ENCODE measurements at regions not wholly inside any gene's neighbourhood (a gene's known extent, or its start where the extent isn't known, plus 50 kb on each side); places are given as distances from the start of the nearest gene placed in this dataset.
A peak's percentile ranks its signal among the peaks of the same experiment; 100 is the strongest.

DNA sequence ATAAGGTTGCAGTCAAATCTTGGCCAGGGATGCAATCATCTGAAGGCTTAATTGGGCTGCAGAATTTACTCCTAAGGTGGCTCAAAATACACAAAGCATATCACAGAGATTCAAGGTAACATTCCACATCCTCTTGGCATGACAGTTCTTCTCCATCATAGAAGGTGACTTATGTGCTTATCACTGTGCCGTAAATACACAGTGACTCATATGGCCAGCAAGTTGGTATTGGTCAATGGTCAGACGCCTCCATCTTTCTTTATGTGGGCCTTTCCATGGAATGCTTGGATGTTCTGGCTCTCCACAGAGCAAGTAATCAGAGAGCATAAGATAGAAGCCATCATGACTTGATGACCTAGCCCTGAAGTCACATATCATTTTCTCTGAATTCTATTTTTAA is 168.8 kb upstream of the ST8SIA2 start:
- no peak overlapping the region for H3K4me3 Mint-ChIP-seq
- no peak overlapping the region for H3K27ac Mint-ChIP-seq
- no peaks in the 10 kb centered on the region for H3K9me3 Mint-ChIP-seq
- H3K4me1 Mint-ChIP-seq: no peaks in the 10 kb centered on the region
- peaks cover 12% of the 10 kb centered on the region for H3K27me3 Mint-ChIP-seq
- H3K36me3 Mint-ChIP-seq: no peaks in the 10 kb centered on the region
- no peak for ATAC-seq

DNA sequence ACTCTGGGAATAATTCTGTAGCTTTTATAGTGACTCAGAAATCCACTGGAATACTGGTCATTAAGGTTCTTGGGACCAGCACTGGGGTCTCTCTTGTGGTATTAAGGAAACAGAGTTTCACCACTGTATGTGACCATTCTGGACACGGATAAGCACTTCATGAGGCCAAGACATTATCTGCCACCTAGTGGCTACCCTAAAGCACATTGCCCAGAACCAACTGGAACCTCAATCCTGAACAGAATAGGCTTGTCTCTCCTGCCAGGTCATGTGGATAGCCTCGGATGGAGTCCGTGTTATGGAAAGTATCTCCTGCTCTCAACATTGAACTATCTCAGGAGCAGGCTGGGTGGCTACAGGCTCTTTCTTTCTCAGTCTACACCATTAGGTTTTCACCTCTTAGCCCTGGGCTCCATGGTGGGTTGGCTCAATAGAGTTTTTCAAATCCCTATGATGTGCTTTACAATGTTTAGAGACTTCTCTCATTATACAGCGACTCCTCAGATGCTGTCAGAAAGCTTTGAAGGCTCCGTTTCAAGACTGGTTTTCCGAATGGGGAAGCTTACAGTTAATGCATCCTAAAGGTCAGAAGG is 167.6 kb upstream of the ST8SIA2 start:
- Mint-ChIP-seq H3K27me3 (peaks cover 20% of the 10 kb centered on the region), H3K4me1 (no peaks in the 10 kb centered on the region), H3K9me3 (no peaks in the 10 kb centered on the region), H3K27ac (no peak overlapping the region), H3K36me3 (no peaks in the 10 kb centered on the region), H3K4me3 (no peak overlapping the region)
- ATAC-seq: peak; percentile 51

DNA sequence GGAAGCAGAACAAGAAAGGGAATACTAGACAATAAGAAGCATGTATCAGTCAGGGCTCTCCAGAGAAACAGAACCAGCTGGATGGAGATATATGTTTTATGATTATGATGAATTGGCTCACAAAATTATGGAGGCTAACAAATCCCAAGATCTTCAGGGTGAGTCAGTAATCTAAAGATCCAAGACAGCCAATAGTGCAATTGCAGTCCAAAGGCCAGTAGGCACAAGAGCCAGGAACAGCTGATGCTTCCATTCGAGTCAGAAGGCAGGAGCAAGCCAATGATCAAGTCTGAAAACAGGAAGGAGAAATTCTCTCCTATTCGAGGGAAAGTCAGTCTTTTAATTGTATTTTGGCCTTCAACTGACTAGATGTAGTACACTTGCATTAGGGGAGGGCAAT is 164.9 kb upstream of the ST8SIA2 start:
- H3K4me1 Mint-ChIP-seq: no peaks in the 10 kb centered on the region
- H3K36me3 Mint-ChIP-seq: no peaks in the 10 kb centered on the region
- H3K9me3 Mint-ChIP-seq: no peaks in the 10 kb centered on the region
- H3K27ac Mint-ChIP-seq: no peak overlapping the region
- H3K27me3 Mint-ChIP-seq: peaks cover 38% of the 10 kb centered on the region
- ATAC-seq: no peak
- no peak overlapping the region for H3K4me3 Mint-ChIP-seq

DNA sequence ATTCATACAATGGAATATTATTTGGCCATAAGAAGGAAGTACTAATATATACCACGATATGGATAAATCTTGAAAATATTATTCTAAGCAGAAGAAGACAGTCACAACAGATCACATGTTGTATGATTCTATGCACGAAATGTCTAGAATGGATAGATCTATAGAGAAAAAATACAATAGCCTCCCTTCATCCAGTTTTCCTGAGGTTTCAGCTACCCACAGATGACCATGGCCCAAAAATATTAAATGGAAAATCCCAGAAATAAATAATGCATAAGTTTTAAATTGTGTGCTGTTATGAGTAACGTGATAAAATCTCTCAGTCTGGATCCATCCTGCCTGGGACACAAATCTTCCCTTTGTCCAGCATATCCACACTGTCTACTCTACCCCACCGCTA is 162.2 kb upstream of the ST8SIA2 start:
- no peak overlapping the region for H3K27ac Mint-ChIP-seq
- ATAC-seq: no peak
- peaks cover 44% of the 10 kb centered on the region for H3K27me3 Mint-ChIP-seq
- H3K4me3 Mint-ChIP-seq: no peak overlapping the region
- no peaks in the 10 kb centered on the region for H3K4me1 Mint-ChIP-seq
- H3K36me3 Mint-ChIP-seq: no peaks in the 10 kb centered on the region
- peaks cover 7% of the 10 kb centered on the region for H3K9me3 Mint-ChIP-seq

DNA sequence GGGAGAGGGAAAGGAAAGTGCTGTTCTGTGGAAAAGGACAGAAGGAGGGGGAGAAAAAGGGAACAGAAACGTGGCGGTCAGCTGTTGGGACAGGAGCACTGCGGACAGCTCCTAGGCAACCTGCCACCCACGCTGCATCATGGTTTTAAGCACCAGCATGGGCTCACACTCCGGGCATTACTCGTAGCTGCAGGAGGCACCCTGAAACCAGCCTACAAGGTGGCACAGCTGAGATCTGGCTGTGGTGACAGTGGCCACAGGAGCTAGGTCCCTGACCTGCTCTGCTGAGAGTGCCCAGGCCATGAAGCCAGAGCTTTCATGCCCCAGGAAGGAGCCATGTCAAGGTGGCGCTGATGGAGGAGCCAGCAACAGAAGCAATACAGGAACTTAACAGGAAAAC is 161.4 kb upstream of the ST8SIA2 start:
- Mint-ChIP-seq H3K36me3 (no peaks in the 10 kb centered on the region), H3K4me3 (no peak overlapping the region), H3K9me3 (peaks cover 7% of the 10 kb centered on the region), H3K27me3 (peaks cover 44% of the 10 kb centered on the region), H3K27ac (no peak overlapping the region), H3K4me1 (no peaks in the 10 kb centered on the region)
- no peak for ATAC-seq

DNA sequence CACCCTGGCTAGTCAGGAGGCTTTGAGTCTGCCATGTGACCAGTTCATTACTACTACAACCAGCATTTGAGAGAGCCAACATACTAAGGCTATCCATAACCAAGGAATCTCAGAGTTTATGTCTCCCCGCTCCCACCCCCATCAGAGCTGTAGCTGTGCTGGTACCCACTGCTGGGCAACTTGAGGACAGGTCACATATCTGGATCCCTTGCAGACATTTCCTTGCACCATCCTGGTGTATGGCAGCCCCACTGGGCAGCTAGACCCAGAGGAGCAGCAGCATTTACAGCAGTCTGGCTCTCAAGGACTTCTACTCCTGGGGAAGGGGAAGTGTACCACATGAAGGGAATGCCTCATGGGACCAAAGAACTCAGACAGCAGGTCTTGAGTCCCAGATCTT is 160.8 kb upstream of the ST8SIA2 start:
- peaks cover 44% of the 10 kb centered on the region for H3K27me3 Mint-ChIP-seq
- no peaks in the 10 kb centered on the region for H3K4me1 Mint-ChIP-seq
- H3K9me3 Mint-ChIP-seq: peaks cover 7% of the 10 kb centered on the region
- no peak overlapping the region for H3K4me3 Mint-ChIP-seq
- no peak overlapping the region for H3K27ac Mint-ChIP-seq
- no peaks in the 10 kb centered on the region for H3K36me3 Mint-ChIP-seq
- no peak for ATAC-seq

DNA sequence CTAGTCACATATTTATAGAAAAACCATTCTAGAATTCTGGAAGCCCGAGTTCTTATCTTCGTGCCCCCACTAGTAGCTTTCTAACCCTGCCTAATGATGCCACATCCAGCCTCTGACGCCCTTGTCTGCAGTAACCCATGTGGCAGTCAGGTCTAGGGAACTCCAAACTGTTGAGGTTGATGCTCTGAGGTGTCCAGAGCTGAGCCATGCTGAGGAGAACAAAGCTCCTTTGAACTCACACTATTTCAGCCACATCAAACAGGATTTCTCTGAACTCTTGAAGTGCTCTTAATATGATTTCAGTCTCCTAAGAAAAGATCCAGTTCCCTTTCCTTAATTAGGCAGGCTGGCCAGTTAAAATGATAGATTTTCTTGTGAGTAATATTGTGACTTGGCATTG is 150.5 kb upstream of the ST8SIA2 start:
- H3K27me3 Mint-ChIP-seq: no peaks in the 10 kb centered on the region
- no peak overlapping the region for H3K27ac Mint-ChIP-seq
- peaks cover 16% of the 10 kb centered on the region for H3K9me3 Mint-ChIP-seq
- H3K36me3 Mint-ChIP-seq: no peaks in the 10 kb centered on the region
- no peak overlapping the region for H3K4me3 Mint-ChIP-seq
- ATAC-seq: no peak
- H3K4me1 Mint-ChIP-seq: no peaks in the 10 kb centered on the region

DNA sequence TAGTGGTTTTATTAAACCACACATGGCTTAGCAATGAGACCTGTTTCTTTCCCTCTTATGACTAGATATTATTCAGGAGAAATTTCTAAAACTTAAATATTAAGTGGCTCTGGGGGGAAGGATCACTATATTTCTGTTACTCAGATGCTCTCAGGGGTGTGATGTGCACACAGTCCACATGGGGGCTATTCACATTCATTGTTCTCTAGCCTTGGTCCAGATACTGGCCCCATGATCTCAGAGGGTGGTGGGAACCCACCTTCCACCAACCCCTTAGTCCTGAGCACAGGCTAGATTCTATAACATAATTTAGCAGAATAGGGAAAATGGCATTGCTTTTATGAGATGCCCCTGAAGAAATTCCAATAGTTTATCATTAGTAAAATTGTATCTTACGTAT is 149.0 kb upstream of the ST8SIA2 start:
- H3K4me3 Mint-ChIP-seq: no peak overlapping the region
- no peaks in the 10 kb centered on the region for H3K4me1 Mint-ChIP-seq
- no peaks in the 10 kb centered on the region for H3K36me3 Mint-ChIP-seq
- peaks cover 7% of the 10 kb centered on the region for H3K9me3 Mint-ChIP-seq
- H3K27ac Mint-ChIP-seq: no peak overlapping the region
- no peak for ATAC-seq
- H3K27me3 Mint-ChIP-seq: no peaks in the 10 kb centered on the region

DNA sequence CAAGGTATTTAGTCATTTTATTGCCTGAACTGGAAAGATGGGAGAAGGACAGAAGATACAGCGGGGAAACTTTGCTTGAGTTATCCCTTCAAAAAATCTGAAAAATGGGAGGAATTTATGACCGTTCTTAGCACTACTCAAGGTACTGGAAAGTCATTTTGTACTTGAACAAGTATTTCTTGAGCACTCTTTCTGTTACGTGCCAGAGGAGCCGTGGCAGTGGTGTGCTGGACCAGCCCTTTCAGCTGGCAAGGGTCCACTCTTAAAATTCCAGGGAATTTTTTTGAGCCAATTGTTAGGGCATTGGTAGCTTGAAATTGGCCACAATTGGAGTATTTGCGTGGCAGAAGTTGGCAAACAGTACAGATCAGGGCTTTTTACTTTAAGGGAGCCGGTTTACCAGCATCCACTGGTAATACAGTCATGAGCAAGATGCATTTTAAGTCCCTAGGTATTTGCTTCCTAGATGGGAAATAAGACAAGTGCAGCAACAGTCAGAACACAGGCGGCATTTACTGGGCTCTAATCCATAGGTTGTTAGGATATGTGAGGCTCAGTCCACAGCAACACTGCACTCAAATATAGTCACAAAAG is 145.9 kb upstream of the ST8SIA2 start:
- no peak overlapping the region for H3K27ac Mint-ChIP-seq
- no peaks in the 10 kb centered on the region for H3K4me1 Mint-ChIP-seq
- H3K4me3 Mint-ChIP-seq: no peak overlapping the region
- no peak for ATAC-seq
- H3K9me3 Mint-ChIP-seq: no peaks in the 10 kb centered on the region
- H3K27me3 Mint-ChIP-seq: no peaks in the 10 kb centered on the region
- no peaks in the 10 kb centered on the region for H3K36me3 Mint-ChIP-seq

DNA sequence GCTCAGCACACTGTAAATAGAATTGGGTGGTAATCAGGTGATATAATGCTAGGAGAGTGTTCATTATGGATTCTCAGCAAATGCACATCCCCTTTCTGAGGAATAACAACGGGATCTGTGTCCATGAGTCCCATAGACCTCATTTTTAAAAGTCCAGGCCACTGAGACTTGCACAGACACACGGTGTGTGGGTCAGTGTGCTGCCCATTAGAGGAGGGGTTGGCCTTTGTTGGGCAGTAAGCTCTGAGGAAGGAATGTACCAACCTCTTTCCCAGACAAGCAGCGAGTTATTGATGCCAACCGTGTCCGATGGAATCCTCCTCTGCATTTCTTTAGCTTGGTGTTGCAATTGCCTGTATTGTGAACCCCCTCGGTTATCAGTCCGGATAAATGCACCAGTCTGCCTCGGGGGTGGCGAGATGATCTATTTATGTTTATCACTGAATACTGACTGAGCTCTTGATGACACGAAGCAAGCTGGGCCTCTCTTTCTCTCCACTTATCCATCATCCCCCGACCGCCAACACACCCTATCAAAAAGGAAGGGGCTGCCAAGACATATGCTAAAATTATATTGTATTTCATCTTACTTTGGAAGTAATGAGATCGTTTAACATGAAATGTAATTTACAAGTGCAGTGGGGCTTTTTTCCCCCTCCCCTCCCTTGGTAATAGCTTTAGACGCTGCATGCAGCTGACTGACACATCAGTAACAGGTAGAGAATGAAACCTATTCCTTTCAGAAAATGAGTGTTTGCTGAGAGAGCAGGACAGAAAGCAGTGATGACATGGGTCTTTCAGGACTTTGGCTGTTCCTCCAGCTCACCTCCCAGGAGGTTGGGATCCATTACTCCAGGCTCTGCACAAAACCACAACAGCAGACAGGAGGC is 126.6 kb upstream of the ST8SIA2 start:
- no peak for ATAC-seq
- Mint-ChIP-seq H3K4me1 (no peaks in the 10 kb centered on the region), H3K9me3 (peaks cover 7% of the 10 kb centered on the region), H3K27ac (no peak overlapping the region), H3K36me3 (no peaks in the 10 kb centered on the region), H3K4me3 (no peak overlapping the region), H3K27me3 (no peaks in the 10 kb centered on the region)

DNA sequence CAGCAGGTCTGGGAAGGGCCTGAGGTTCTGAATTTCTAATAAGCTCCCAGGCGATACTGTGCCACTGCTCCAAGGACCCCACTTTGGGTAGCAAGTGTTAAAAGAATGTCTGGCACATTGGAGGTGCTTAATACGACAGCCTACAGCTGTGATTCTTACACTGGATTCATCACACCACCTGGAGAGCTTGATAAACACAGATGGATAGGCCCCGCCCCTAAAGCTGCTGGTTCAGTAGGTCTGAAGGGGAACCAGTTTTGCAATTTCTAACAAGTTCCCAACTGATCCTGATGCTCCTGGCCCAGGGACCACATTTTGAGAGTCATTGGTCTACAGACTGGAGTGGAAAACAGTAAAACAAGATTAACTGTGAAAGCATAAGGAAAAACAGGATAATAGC is 124.8 kb upstream of the ST8SIA2 start:
- Mint-ChIP-seq H3K9me3 (no peaks in the 10 kb centered on the region), H3K27me3 (peaks cover 7% of the 10 kb centered on the region), H3K4me1 (no peaks in the 10 kb centered on the region), H3K27ac (no peak overlapping the region), H3K36me3 (no peaks in the 10 kb centered on the region), H3K4me3 (no peak overlapping the region)
- ATAC-seq: no peak

DNA sequence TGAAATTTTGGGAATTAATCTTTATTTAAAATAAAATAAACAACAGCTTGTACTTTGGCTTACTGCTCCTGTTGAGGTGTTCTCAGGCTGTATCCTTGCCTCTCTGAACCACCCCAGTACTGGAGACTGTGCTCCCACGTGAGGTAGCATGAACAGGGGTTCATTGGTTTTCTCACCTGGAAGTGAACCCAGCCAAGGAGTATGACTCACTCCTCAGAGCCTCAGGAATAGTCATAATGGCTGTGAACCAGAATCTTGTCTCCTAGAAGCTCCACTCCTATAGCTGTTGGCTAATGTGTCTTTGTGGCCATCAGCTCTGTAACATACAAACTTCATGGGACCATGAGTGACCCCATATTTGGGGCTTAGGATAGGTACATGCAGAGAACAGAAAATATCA is 122.5 kb upstream of the ST8SIA2 start:
- ATAC-seq: no peak
- Mint-ChIP-seq H3K4me3 (no peak overlapping the region), H3K4me1 (no peaks in the 10 kb centered on the region), H3K27ac (no peak overlapping the region), H3K36me3 (no peaks in the 10 kb centered on the region), H3K9me3 (no peaks in the 10 kb centered on the region), H3K27me3 (peaks cover 7% of the 10 kb centered on the region)

DNA sequence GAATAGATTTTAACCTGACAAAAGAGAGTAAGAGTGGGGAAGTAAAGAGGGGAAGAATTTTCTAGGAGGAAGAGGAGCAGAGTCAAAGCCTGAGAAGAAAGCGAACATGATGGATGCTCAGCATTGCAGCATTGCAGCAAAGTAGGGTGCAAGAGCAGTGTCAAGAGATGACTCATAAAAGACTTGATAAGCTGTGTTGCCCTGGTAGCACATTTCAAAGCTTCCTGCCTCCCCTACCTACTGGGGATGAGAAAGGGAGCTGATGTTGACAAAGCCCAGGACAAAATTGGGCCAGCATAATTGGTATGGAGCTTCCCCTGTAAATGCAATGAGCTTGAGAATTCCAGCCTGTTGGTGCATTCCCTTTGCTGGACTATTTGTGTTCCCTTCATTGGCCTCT is 121.6 kb upstream of the ST8SIA2 start:
- H3K4me1 Mint-ChIP-seq: no peaks in the 10 kb centered on the region
- no peaks in the 10 kb centered on the region for H3K9me3 Mint-ChIP-seq
- no peak overlapping the region for H3K27ac Mint-ChIP-seq
- peaks cover 7% of the 10 kb centered on the region for H3K27me3 Mint-ChIP-seq
- H3K4me3 Mint-ChIP-seq: no peak overlapping the region
- ATAC-seq: no peak
- no peaks in the 10 kb centered on the region for H3K36me3 Mint-ChIP-seq

DNA sequence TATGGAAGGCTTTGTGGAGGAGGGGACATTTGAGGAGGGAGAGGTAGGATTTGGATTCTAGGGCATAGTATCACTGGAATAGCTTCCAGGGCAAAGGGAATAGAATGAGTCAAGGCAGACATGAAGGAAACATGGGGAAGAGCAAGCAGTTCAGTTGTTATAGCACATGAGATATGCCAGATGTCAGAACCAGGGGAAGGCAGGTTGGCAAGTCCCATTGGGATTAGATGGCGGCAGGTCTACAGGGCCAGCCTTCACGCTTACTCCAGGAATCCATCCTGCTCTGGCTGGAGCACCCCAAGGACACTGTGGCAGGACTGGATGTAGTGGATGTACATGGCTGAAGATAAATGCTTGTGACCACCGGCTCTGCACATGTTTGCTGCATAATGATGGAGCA is 120.4 kb upstream of the ST8SIA2 start:
- Mint-ChIP-seq H3K9me3 (no peaks in the 10 kb centered on the region), H3K4me3 (no peak overlapping the region), H3K36me3 (no peaks in the 10 kb centered on the region), H3K4me1 (no peaks in the 10 kb centered on the region), H3K27me3 (peaks cover 7% of the 10 kb centered on the region), H3K27ac (no peak overlapping the region)
- ATAC-seq: no peak

DNA sequence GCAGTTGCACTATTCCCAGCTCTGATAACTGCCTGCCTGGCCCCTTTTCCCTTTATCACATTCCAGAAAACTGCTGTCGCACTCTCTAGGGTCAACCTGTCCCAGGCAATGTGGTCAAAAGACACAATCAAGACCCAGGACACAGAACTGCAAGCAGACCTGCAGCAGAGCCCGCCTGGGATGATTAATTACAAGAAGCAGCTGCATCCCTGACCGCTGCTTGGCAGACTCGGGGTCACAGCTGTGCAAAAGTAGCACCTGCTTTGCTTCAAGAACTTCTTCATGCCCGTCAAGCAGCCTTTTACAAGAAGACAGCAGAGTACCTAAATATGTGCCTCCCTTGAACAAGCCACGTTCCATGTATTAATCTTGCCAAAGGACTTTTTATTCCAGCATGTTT is 120.0 kb upstream of the ST8SIA2 start:
- H3K4me3 Mint-ChIP-seq: no peak overlapping the region
- no peak overlapping the region for H3K27ac Mint-ChIP-seq
- H3K4me1 Mint-ChIP-seq: no peaks in the 10 kb centered on the region
- peaks cover 7% of the 10 kb centered on the region for H3K27me3 Mint-ChIP-seq
- H3K9me3 Mint-ChIP-seq: no peaks in the 10 kb centered on the region
- no peaks in the 10 kb centered on the region for H3K36me3 Mint-ChIP-seq
- ATAC-seq: no peak

DNA sequence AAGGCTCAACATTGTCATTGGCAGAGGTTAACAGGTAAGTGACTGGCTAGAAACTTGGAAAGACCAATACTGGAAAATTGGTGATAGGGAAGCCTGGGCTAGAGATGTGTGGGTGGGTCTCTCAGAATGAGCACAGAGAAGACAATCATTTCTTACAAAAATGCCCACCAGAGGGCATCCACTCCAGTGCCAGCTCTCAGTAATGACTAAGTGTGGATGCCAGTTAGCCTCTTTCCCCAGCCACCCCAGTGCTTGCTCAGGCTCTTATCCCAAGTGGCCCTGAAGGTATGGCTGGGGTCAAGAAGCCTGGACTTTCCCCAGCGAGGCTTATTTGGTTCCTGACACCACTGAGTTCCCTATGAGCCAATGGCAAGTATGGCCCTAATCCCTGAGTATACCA is 115.9 kb upstream of the ST8SIA2 start:
- H3K4me3 Mint-ChIP-seq: no peak overlapping the region
- H3K9me3 Mint-ChIP-seq: peaks cover under 1% of the 10 kb centered on the region
- H3K27ac Mint-ChIP-seq: no peak overlapping the region
- no peaks in the 10 kb centered on the region for H3K4me1 Mint-ChIP-seq
- ATAC-seq: peak; percentile 47
- H3K36me3 Mint-ChIP-seq: no peaks in the 10 kb centered on the region
- H3K27me3 Mint-ChIP-seq: peaks cover 4% of the 10 kb centered on the region
